ENCODE measurements at regions not wholly inside any gene's neighbourhood (a gene's known extent, or its start where the extent isn't known, plus 50 kb on each side); places are given as distances from the start of the nearest gene placed in this dataset.

DNA sequence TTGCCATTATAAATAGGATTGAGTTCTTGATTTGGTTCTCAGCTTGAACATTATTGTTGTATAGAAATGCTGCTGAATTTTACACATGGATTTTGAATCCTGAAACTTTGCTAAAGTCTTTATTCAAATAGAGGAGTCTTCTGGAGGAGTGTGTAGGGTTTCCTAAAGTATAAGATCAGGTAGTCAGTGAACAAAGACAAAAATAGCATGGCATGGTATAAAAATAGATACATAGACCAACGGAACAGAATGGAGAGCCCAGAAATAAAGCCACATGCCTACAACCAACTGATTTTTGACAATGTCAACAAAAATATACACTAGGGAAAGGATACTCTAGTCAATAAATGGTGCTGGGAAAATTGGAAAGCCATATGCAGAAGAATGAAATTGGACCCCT lies 740.1 kb downstream of the QKI start:
- DNase-seq (ENCODE audit: low read depth in 3 of 3), result no peak

DNA sequence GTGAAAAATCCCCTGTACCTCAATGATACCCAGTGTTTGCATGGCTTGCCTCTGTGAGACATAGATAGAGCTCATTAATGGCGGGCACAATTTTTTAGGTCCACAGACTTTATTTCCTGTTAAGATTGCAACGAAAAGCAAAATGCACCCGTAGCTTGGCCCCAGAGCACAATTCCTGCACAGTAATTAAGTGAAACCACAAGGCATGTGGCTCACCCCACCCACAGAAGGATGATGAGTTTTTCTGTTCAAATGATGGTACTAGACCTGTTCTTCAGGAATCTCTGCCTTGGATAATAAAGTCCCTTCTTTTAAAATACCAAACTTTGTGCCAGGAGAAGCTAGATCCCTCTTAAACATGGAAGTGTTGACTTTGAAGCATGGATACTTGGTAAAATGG lies 738.1 kb downstream of the QKI start:
- no peak for DNase-seq (ENCODE audit: low read depth in 3 of 3)

DNA sequence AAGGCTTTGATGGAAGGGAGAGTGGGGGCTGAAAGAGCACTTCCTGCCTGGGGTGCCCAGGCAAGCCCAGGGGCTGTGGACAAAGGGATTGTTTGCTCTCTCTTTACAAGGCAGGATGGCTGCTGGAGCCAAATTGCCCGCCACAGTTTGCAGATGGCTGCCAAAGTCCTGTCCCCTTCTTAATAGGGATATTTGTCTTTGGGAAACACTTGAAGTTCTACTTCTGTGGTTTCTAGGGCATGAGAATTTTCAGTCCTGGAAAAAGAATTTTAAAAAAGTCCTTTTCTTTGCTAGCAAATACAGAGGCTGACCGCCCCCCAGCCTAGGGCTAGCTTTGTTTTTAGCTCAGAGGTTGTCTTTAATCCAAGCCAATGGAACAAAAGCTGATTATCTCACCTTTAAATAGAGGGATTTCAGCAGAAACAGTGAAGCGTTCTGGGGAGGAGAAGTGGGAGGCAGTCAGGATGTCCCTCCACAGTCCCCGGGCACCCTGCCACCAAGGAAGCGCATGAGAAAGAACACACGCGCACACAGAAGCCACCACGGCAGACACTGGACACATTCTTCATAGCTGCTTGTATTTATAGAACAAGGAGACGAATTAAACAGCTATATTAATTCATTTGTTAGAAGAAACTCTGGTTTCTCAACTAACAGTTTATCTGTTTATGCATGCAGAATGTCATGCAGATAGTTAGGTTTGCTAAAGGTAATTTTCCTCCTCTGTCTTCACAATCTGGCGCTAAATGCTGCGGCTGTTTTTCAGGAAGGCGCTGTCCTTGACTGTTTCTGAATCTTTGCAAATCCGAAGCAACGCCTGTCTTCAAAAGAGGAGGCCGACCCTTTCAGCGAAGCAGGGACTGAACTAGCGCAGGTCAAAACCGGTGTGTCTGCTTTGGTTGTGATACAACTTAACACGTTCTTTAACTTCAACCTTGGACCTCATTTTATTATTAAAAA lies 736.9 kb downstream of the QKI start:
- no peak for DNase-seq (ENCODE audit: low read depth in 3 of 3)

DNA sequence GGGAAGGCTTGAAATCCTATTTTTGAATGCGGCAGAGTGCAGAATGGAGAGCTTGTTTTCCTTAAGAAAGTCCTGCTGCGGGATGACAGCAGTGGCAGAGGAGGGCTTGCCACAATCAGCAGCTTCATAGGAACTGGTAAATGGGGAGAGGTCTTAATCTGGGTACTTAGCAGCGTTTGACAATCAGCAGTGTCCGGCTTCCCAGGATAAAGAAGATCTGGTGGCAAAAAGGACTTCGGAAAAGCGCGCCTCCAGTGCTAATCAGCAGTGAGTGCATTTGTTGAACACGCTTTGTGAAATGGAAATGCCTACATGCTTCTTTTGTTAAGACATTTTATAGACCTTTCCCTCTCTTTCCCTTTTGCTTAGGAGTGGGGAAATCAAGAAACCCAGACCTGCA lies 735.7 kb downstream of the QKI start:
- DNase-seq (ENCODE audit: low read depth in 3 of 3), result no peak

GRCh38 chr6:164148788-164149187 lies 734.3 kb downstream of the QKI start:
- no peak for DNase-seq (ENCODE audit: low read depth in 3 of 3)

GRCh38 chr6:164144316-164144715 lies 729.8 kb downstream of the QKI start:
- DNase-seq (ENCODE audit: low read depth in 3 of 3), result no peak

GRCh38 chr6:164142322-164142721 lies 727.8 kb downstream of the QKI start:
- DNase-seq (ENCODE audit: low read depth in 3 of 3), result no peak

GRCh38 chr6:164135511-164136132 lies 721.1 kb downstream of the QKI start:
- no peak for DNase-seq (ENCODE audit: low read depth in 3 of 3)

GRCh38 chr6:164133095-164133494 lies 718.6 kb downstream of the QKI start:
- no peak for DNase-seq (ENCODE audit: low read depth in 3 of 3)

GRCh38 chr6:164130585-164130984 lies 716.1 kb downstream of the QKI start:
- no peak for DNase-seq (ENCODE audit: low read depth in 3 of 3)

DNA sequence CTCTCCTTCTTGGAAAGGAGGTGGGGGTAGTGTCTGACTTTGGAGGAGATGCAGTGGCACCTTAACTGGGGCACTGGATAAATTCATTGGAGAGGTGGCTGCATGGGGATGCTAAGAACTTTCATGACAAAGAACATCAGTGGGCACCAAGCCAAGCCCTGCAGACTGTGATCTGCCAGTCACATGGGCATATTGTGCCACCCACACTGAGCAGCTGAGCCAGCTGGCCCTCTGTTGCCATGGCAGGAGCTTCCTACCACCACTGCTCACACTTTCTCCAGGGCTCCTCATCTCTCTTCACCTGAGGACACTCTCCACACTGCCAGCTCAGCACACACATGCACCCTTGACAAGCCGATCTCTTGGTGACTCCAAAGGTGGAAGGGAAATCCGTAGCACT lies 715.6 kb downstream of the QKI start:
- DNase-seq (ENCODE audit: low read depth in 3 of 3), result no peak

DNA sequence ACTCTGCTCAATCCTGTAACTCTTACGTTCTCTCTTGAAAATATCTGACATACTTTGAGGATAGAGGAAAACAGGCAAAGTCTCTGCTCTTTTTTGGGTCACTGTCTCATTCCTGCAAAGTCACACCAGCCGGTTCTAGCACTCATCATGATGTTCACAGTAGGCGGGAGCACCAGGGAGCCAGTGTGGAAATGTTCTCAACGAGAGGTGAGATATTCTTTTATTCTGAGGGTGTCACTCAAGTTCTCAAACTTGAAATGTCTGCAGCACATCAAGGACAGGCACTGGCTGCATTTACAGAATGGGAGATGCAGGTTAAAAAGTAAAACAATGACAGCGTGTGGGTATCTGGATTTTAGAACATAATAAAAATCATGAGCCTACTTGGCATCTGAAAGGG lies 714.7 kb downstream of the QKI start:
- DNase-seq (ENCODE audit: low read depth in 3 of 3), result no peak

GRCh38 chr6:164128101-164128500 lies 713.6 kb downstream of the QKI start:
- no peak for DNase-seq (ENCODE audit: low read depth in 3 of 3)

- no peak for DNase-seq (ENCODE audit: low read depth in 3 of 3)
Observed at GRCh38 chr6:164124986-164125385, 710.5 kb downstream of the QKI start.

DNA sequence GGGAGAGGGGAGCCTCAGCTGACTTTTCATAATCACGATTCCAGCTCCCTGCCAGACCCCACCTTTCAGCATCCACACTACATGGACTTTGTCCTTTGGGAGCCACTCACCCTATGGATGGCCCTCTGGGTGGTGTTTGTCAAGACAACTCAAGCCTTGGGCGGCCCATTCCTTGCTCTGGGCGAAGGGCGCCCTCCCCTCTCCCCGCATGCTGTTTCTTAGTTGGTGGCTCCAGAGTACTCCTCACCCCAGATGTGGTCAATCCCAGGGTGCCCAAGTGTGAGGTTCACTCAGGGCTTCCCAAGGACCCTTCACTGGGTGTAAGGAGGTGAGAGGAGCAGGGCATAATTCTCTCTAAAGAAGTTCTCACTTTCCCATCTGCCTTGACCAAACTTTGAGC lies 710.0 kb downstream of the QKI start:
- DNase-seq (ENCODE audit: low read depth in 3 of 3), result no peak

DNA sequence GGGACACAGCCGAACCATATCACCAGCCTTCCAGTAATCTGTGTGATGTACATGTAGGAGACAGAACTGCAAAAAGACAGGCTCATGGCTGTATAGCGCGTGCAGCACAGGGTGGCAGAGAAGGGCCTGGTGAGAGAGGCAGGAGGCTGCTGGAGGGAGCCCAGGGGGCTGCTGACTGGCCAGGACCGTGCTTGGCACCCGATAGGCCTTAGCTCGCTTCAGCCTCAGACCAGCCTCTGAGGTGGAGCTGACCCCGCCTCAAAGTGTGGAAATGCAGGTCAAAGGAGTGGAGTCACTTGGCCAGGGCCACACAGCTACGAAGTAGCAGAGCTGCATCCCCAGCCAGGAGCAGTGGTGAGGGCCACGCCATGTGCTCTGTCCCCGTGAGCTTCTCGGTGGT lies 707.6 kb downstream of the QKI start:
- no peak for DNase-seq (ENCODE audit: low read depth in 3 of 3)

GRCh38 chr6:164121527-164121926 lies 707.0 kb downstream of the QKI start:
- DNase-seq (ENCODE audit: low read depth in 3 of 3), result no peak

- no peak for DNase-seq (ENCODE audit: low read depth in 3 of 3)
Observed at GRCh38 chr6:164114651-164115050, 700.1 kb downstream of the QKI start.

GRCh38 chr6:164114051-164114450 lies 699.5 kb downstream of the QKI start:
- no peak for DNase-seq (ENCODE audit: low read depth in 3 of 3)

DNA sequence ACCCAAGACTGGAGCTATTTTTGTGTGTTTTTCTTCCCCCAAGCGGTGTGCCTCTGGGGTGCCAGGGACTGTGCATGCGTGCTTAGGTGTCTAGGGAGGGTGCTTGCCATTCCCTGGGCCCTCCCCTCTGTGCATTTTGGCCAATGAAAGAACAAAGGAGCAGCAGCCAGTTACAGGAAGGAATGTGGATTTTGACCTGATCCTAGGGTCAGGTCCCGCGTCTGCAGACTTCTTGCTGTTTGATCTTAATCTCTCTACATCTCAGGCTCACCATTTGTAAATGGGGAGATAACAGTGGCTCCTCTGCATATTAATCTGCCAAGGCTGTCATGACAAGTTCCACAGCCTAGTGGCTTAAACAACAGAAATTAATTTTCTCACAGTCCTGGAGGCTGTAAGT lies 699.1 kb downstream of the QKI start:
- DNase-seq (ENCODE audit: low read depth in 3 of 3), result no peak

- no peak for DNase-seq (ENCODE audit: low read depth in 3 of 3)
Observed at GRCh38 chr6:164109770-164110140, 695.2 kb downstream of the QKI start.

DNA sequence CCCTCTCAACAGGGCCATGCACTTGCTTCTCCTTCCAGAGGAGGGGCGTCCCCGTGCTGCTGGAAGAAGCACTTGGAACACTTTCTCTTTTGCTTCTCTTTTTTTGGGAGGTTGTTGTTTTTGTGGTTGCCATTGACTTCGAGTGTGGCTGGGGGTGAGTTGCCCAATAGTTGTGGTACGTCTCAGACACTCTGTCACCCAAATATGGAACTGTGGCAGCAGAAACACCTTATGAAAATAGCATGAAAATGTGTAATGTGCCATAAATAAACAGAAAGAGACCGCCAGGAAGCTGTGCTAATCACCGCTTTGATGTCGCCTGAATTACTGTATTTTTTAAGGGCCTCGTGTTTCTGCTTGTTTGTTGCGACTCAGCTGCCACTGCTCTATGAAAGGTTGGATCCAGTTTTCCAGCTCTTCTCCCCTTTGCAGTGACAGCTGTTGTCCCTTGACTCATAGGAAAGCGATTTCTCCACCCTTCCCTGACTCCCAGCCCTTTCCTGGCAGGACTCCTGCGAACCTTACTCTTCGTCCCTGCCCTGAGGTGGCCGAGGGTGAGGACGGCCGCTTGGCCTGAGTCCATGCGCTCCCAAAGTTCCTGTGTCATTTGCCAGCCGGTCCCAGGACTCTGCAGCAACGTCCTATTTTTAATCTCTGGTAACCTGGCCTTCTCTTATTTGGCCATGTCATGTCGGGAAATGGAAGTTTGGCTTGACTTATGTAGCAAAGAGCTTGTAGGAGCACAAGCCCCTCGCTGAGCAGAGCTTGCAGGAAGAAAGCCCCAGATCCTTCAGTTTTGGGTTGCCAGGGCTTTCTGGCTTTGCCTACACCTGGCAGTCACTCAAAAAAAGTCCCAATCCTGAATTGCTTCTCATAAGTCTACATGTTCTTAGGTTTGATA lies 694.6 kb downstream of the QKI start:
- DNase-seq (ENCODE audit: low read depth in 3 of 3), result no peak
